Prostate gland (tissue), 2 donors: ENCODE measurements at regions not wholly inside any gene's neighbourhood (a gene's known extent, or its start where the extent isn't known, plus 50 kb on each side); places are given as distances from the start of the nearest gene placed in this dataset.

Experiments used
- DNase-seq: peaks from one replicate; pipeline ENCODE4 v3.0.0-alpha.2; 2019; ENCODE audit warnings: low spot score
- H3K27ac ChIP-seq, 2 donors: fragments of 200-600 bp; sonication (generic); 2 replicates each; pipeline ENCODE4 v1.5.1; 2017 to 2019
- H3K27me3 ChIP-seq: fragments of 200-600 bp; sonication (generic); replicated peaks from 2 replicates; pipeline ENCODE4 v1.5.1; 2019; ENCODE audit not compliant: insufficient read depth
- H3K36me3 ChIP-seq, 2 donors: fragments of 200-600 bp; sonication (generic); 1 replicate in 1 of 2; 2 replicates in 1 of 2; pipeline versions ENCODE4 v1.5.1 to v1.8.1; 2017 to 2019
- H3K4me1 ChIP-seq: fragments of 200-600 bp; sonication (generic); replicated peaks from 2 replicates; pipeline ENCODE4 v1.5.1; 2019
- H3K4me3 ChIP-seq, 2 donors: fragments of 200-600 bp; sonication (generic); 2 replicates each; pipeline ENCODE4 v1.5.1; 2017 to 2019
- H3K9me3 ChIP-seq: fragments of 200-600 bp; sonication (generic); 2 replicates; pipeline ENCODE4 v1.5.1; 2017
- POLR2A ChIP-seq: fragments of 450-650 bp; IDR thresholded peaks from one replicate; pipeline ENCODE4 v1.6.1; 2016; ENCODE audit warnings: antibody characterized with exemption, mild to moderate bottlenecking
- POLR2AphosphoS5 ChIP-seq: sonication (generic); formaldehyde crosslinking; IDR thresholded peaks from one replicate; pipeline ENCODE4 v1.6.1; 2017; ENCODE audit warnings: antibody characterized with exemption
- WGBS: methylation state at CpG from one replicate; pipeline ENCODE4 v1.1.5; 2018; 5-methylcytosine and 5-hydroxymethylcytosine counted together
- intact Hi-C: fragments of 100-400 bp; cut with DNase I; formaldehyde crosslinking; loops from one replicate; pipeline ENCODE4 v1.14.2; 2022
- TF ChIP-seq, protein P1 (sequence below), 4 experiments: fragments of 200-600 bp in 2 of 4; fragments of 450-650 bp in 2 of 4; sonication (generic) in 2 of 4; IDR thresholded peaks; 1 replicate in 3 of 4; 2 replicates in 1 of 4; pipeline ENCODE4 v1.5.1; 2016 to 2019; ENCODE audit warnings: antibody characterized with exemption in 4 of 4, mild to moderate bottlenecking in 2 of 4, moderate library complexity in 2 of 4

DNA sequence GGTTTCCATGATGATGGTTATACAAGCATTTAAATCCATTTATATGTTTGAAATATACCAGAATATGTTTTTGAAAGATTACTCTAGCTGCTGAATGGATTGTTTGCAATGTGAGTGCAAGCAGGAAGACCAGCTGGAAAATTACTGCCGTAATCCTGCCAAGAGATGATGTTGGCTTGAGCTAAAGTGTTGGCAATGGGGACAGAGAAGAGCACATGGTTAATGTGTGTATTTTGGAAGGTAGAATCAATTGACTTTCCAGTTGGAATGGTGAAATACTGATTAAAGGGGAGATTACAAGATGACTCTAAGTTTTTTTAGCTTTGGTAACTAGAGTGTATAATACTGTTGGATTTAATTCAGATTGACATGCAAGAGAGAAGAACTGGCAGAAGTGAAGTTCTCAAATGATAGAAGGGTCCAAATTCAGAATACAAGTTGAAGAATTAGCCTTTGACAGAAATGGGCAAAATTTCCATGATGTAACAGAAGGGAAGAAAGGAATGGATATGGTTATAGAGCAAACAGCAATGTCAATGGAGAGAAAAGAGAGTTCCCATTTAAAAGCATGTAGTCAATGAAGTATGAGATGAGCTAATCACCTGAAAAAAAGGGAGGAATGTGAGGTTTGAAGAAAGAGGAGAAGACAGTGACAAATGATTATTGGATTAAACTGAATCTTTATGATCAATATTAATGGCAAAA is 422.0 kb downstream of the CDC14C start:
- TF ChIP-seq, protein P1, sequence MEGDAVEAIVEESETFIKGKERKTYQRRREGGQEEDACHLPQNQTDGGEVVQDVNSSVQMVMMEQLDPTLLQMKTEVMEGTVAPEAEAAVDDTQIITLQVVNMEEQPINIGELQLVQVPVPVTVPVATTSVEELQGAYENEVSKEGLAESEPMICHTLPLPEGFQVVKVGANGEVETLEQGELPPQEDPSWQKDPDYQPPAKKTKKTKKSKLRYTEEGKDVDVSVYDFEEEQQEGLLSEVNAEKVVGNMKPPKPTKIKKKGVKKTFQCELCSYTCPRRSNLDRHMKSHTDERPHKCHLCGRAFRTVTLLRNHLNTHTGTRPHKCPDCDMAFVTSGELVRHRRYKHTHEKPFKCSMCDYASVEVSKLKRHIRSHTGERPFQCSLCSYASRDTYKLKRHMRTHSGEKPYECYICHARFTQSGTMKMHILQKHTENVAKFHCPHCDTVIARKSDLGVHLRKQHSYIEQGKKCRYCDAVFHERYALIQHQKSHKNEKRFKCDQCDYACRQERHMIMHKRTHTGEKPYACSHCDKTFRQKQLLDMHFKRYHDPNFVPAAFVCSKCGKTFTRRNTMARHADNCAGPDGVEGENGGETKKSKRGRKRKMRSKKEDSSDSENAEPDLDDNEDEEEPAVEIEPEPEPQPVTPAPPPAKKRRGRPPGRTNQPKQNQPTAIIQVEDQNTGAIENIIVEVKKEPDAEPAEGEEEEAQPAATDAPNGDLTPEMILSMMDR (IDR thresholded peaks at IDR 0.05), result peak in 1 of 4 experiments; percentile 5
- TF ChIP-seq POLR2AphosphoS5, result peak; percentile 95
- no peak for TF ChIP-seq POLR2A
- Histone ChIP-seq H3K4me3 (no peak overlapping the region), H3K9me3 (no peaks in the 10 kb centered on the region), H3K4me1 (no peaks in the 10 kb centered on the region), H3K27ac (no peak overlapping the region), H3K36me3 (no peaks in the 10 kb centered on the region), H3K27me3 (peaks cover 2% of the 10 kb centered on the region)
- 15% methylated on average over 1 of the region's 1 CpG for WGBS
- intact Hi-C loops, result no loop called here
- DNase-seq, result peak; percentile 81

DNA sequence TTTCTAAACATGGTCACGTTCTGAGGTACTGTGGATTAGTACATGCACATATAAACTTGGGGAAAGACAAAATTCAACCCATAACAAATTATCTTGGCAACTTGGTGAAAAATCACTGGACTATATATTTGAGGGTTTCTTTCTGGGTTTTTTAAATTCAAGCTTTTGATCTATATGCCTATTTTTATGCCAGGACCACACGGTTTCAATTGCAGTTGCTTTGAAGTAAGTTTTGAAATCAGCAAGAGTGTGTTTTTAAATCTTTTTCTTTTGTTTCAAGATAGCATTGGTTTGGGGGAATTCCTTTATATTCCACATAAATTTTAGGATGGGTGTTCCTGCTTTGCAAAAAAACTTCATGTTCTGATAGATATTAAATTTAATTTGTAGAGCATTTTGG is 406.4 kb upstream of the VWC2 start:
- Histone ChIP-seq H3K9me3 (no peaks in the 10 kb centered on the region), H3K27ac (no peak overlapping the region), H3K27me3 (no peaks in the 10 kb centered on the region), H3K4me1 (no peaks in the 10 kb centered on the region), H3K4me3 (no peak overlapping the region), H3K36me3 (no peaks in the 10 kb centered on the region)
- TF ChIP-seq POLR2AphosphoS5, result no peak
- no peak for DNase-seq
- 62% methylated on average over 2 of the region's 2 CpGs for WGBS
- intact Hi-C loops, result no loop called here

DNA sequence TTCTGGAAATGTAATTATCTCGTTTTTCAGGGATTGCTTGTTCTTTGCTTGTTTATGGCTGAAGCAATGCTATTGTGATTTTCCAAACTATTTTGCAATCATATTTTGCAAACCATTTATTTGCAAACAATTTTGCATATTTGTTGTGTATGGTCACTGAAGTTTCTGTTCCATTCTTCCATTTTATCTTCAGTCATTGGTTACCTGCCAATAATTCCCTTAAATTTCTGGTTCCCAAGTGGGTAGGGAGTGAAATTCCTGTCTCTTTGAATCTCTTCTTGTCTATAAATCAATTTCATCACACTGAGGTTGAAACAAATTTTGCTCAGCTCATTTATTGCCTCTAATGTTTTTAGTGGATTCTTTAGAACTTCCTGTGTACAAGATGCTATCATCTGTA is 401.7 kb upstream of the VWC2 start:
- 67% methylated on average over 1 of the region's 1 CpG for WGBS
- intact Hi-C loops, result no loop called here

DNA sequence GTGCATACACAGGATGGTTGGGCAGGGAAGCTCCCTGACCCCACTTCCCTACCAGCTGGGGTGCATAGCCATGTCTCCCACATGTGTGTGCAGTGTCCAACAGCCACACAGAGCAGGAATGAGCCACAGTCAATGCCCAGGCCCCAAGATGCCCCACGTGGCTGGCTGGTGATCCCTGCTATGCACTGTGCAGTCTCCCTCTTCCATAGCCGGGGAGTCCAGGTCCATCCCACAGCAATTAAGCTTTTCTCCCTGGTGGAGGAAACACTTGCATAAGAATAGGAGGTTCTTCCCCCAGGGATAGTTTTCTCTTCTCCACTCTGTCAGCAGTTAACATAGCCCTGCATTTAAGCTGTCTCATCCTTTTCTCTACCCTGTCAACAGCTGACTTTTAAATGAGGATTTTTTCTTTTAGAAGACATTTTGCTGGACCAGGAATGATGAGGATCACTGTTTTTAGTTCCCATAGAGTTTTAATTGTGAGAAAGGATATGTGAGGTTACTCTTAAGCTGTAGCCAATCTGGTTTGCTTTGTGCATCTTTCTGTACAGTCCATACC is 396.5 kb upstream of the VWC2 start:
- Histone ChIP-seq H3K36me3 (no peaks in the 10 kb centered on the region), H3K27me3 (no peaks in the 10 kb centered on the region), H3K9me3 (no peaks in the 10 kb centered on the region), H3K4me3 (no peak overlapping the region), H3K4me1 (no peaks in the 10 kb centered on the region), H3K27ac (no peak overlapping the region)
- intact Hi-C loops, result no loop called here
- DNase-seq, result no peak
- 81% methylated on average over 2 of the region's 2 CpGs for WGBS
- TF ChIP-seq, protein P1 (IDR thresholded peaks at IDR 0.05), result no peak
- no peak for TF ChIP-seq POLR2AphosphoS5
- no peak for TF ChIP-seq POLR2A

More for the DNA sequence above, 401.7 kb upstream of the VWC2 start:
- Histone ChIP-seq H3K4me1 (no peaks in the 10 kb centered on the region), H3K36me3 (no peaks in the 10 kb centered on the region), H3K4me3 (no peak overlapping the region), H3K27ac (no peak overlapping the region), H3K9me3 (no peaks in the 10 kb centered on the region), H3K27me3 (no peaks in the 10 kb centered on the region)
- no peak for DNase-seq
- TF ChIP-seq, protein P1 (IDR thresholded peaks at IDR 0.05), result no peak
- TF ChIP-seq POLR2AphosphoS5 (no peak), POLR2A (no peak)

DNA sequence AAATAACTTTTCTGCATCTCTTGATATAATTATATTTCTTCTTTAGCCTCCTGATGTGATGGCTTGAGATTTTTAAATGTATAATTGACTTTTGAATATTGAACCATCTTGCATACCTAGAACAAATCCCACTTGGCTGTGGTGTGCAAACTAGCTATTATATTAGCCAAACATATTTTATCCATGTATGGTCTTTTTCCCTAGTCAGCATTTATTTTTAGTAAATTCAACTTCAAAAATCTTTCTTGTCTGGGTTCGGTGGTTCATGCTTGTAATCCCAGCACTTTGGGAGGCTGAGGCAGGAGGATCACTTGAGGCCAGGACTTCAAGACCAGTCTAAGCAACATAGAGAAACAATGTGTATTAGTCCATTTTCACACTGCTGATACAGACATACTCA is 386.6 kb upstream of the VWC2 start:
- Histone ChIP-seq H3K27me3 (no peaks in the 10 kb centered on the region), H3K4me3 (no peak overlapping the region), H3K36me3 (no peaks in the 10 kb centered on the region), H3K9me3 (no peaks in the 10 kb centered on the region), H3K4me1 (no peaks in the 10 kb centered on the region), H3K27ac (no peak overlapping the region)
- 94% methylated on average over 1 of the region's 1 CpG for WGBS
- intact Hi-C loops, result no loop called here
- no peak for TF ChIP-seq POLR2A
- TF ChIP-seq, protein P1 (IDR thresholded peaks at IDR 0.05), result no peak
- TF ChIP-seq POLR2AphosphoS5, result no peak
- DNase-seq, result no peak
